Right kidney (tissue), 1 donor: ENCODE measurements at regions not wholly inside any gene's neighbourhood (a gene's known extent, or its start where the extent isn't known, plus 50 kb on each side); places are given as distances from the start of the nearest gene placed in this dataset.

Experiments used
- DNase-seq: peaks from one replicate; pipeline ENCODE4 v3.0.0-alpha.2; 2016

- no peak for DNase-seq
Observed at GRCh38 chr4:59881632-59882031, 1318.5 kb upstream of the ADGRL3 start.

DNA sequence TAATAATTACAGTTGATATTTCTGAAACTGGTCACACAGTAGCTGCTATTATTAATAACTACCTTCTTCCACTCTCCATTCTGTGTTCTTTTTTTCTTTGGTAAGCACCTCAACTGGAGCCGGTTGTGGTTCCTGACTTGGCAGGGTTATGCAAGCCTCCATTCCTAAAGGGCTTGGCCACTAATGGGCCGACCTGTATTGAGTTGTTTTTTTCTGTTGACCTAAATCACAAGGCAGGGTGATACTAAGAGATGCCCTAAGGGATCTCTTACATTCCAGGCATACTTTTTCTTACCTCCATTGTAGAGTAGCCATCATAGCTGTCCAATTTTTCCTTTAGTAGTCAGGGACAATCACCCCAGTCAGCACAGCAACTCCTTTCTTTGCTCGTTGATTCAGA lies 1295.8 kb upstream of the ADGRL3 start:
- DNase-seq, result no peak

- no peak for DNase-seq
Observed at GRCh38 chr4:59920416-59920815, 1279.7 kb upstream of the ADGRL3 start.

DNA sequence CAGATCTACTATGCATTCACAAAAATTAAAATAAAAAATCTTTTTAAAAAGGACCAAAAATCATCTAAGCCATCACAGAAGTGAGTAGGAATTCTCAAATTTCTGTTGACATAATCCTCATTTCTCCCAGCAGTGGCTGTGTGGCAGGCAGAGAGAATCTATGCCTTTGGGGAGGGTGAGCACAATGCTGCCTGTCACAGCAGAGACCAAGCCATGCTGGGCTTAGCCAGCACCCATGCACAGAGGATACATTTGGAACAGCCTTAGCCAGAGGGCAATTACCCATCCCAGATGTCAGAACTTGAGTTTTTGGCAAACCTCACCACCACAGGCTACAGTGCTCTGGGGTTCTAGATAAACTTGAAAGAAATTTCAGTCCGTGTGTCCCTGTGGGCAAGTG lies 1274.8 kb upstream of the ADGRL3 start:
- no peak for DNase-seq

DNA sequence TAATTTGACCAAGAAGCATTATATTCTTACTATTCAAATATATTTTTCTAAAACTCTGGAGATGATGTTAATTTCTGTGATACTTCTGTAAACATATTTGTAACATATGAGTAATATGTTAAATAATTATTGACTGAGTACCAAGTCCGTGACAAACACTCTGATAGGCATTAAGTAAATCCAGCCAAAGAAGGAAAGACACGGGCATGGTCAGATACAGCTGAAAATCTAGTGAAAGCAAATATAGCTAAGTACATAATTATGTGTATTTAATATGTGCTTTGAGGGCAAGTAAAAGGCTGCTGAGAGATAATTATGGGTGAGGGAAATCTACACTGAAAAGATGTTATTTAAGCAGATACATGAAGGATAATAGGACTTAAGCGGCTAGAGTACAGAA lies 1263.6 kb upstream of the ADGRL3 start:
- DNase-seq, result no peak

GRCh38 chr4:59938166-59938565 lies 1262.0 kb upstream of the ADGRL3 start:
- DNase-seq, result no peak

DNA sequence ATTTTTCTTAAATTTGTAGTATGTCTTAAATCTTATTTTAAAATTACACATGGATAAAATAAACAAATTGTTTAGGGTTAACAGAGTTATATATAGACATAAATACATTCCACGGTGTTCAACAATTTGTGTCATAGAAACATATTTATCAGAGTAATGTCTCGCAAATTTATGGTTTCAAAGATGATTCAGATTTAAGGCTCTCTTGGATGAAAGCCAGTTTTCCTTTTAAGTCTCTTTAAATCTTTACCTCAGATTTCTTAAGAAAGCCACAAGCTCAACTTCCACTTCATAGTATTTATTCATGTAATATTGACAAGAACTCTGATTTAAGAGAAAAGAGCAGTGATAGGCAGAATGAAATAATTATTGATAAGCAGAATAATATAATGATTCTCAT lies 1254.8 kb upstream of the ADGRL3 start:
- no peak for DNase-seq

DNA sequence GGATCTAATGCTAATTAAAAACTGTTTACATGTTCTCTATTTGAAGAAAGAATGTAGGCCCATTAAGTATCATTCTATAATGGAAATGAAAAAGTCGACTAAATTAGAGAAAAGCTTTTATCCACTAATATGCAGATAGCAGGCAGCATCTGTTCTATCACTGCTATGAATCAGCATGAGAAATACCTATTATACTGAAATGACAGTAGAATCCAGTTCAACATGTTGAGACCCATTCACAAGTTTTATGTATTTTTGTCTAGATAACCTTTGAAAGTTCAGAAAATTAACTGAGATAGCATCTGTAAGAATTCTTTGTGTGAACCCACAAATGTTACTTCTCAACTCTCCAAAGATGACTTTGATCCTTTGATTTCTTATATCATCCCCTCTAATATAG lies 1254.4 kb upstream of the ADGRL3 start:
- DNase-seq, result no peak

DNA sequence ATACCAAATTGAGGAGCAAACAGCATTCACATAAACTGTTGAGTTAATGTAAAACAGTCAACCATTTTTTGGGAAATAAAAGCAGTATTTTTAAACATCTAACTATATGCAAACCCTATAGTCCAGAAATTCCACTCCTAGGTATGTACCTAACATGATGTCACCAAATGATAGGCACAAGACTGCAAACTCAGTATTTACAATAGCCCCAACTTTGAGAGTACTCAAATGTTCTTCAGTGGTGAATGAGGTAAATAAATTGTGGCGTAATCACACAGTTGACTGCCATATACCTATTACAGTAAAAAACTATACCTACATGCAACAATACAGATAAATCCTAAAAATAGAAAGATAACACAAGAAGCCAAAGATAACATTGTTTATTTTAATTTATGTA lies 1243.8 kb upstream of the ADGRL3 start:
- no peak for DNase-seq

DNA sequence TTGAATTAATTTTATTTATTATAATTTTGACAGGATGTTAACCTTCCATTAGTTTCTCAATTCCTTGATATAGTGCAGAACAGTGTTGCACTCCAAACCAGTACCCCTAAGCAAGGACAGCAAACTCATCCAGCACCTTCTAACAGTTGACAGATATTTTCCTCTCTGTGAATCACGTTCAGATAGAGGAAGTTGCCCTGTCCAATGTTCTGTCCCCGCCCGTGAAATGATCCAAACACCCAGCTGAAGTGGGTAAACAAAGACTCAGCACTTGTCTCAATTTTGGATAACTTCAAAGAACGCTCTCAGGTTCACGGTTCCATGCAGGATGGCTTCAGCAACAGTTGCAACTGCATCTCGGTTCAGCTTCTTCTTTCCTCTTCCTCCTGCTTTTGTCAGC lies 1240.0 kb upstream of the ADGRL3 start:
- DNase-seq, result no peak

DNA sequence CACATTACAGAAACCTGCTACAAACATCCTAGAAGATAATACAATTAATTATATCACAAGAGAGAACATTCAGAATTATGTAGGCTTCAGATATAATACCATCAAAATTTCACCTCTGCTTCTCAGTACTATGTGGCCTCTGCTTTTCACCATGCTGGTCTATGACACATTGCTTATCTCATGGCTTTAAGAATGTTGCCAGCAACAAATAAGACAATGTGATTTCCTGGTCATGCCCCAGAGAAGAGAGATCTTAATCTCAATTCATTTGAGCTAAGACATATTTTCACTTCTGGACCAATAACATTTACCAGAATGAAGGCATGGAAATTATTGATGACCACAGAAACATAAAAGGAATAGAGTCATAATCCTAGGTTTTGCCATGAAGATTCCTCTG lies 1233.4 kb upstream of the ADGRL3 start:
- DNase-seq, result no peak

DNA sequence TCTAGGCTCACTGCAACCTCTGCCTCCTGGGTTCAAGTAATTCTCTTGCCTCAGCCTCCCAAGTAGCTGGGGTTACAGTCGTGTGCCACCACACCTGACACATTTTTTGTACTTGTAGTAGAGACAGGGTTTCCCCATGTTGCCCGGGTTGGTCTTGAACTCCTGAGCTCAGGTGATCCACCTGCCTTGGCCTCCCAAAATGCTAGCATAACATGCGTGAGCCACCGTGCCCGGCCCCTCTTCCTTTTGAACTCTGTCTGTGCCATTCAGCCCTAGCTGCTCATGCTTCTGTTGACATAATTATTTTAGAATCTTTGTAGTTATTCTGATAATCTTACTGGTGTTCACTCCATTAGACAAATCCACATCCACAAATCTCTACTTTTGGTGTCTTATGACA lies 1231.3 kb upstream of the ADGRL3 start:
- DNase-seq, result no peak

- DNase-seq, result no peak
Observed at GRCh38 chr4:59969909-59970308, 1230.2 kb upstream of the ADGRL3 start.

- DNase-seq, result no peak
Observed at GRCh38 chr4:59971952-59972351, 1228.2 kb upstream of the ADGRL3 start.

DNA sequence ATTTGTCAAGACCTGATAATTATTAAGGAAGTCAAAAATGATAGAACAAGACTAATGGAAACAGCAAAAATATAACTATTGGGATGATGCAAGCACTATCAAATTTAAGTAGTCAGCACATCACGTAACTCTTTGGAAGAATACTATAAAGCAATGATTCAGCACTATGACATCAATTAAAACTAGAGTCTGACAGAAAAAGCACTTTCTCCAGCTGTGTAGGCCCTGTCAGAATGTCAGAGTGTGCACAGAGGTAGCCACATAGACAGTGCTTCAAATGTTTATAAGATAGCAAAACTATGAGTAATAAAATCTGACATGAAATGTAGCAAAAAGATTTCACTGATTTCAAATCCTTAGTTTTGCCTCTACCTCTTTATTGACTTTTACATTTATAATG lies 1226.6 kb upstream of the ADGRL3 start:
- DNase-seq, result no peak

DNA sequence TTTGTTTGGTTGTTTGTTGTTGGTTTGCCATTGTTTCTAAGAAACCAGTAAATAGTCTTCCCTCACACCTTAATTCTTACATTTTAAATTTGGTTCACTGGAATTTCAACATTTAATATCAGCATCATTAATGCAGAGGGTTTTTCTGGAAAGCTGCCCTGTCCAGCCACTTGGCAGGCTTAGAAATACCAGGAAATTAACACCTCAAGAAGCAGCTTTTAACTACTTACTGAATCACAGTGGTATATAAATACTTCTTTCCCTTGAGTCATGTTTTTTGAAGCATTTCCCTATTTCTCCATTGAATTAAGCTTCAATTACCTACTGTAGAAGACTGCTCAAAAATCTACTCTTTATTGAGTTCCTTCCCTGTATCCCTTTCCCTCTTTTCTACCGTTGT lies 1221.1 kb upstream of the ADGRL3 start:
- DNase-seq, result no peak

DNA sequence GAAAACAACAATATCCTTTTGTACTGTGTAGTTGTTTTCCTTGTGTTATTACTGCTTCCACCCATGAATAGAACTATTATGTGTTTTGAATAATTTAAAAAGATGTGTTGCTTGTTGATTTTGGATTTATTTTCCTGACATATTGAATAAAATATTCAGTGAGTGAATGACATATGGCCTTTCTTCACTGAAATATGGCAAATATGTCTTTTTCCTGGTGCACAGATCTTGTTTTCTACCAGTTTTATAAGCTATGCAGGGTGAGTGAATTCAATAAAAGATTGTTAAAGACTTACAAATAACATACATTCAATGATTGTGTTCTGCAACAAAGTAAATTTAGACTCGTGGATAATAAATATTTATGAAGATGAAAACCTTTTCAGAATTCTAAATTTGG lies 1216.3 kb upstream of the ADGRL3 start:
- no peak for DNase-seq

GRCh38 chr4:59987289-59987688 lies 1212.8 kb upstream of the ADGRL3 start:
- DNase-seq, result no peak

- DNase-seq, result no peak
Observed at GRCh38 chr4:59994118-59994517, 1206.0 kb upstream of the ADGRL3 start.

DNA sequence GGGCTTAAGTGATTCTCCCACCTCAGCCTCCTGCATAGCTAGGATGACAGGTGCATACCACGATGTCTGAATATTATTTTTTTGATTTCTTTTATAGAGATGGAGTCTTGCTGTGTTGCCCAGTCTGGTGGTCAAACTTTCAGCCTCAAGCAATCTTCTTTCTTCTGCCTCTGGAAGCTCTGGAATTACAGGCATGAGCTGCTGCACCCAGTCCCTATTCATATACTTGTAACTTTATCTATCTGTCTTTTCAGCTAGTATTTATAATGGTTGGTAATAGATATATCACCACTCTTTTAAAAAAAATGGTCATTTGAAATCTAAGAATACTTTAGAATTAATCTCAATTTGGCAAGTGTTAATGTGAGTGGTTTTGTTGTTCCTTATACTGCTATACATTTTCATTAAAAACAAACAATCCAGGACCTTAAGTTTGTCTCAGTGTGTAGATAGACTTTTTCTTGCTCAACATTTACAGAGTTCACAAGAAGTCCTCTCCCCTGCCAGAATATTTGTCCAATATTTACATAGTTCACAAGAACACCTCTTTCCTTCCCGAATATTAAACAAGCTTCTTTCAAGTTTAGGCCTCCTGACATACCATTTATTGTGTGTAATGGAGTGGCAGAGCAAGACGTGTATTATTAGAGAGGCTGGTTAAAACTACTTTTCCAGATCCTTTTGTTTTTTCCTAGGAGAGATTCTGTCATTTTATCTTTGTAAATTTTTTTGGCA lies 1197.4 kb upstream of the ADGRL3 start:
- no peak for DNase-seq

DNA sequence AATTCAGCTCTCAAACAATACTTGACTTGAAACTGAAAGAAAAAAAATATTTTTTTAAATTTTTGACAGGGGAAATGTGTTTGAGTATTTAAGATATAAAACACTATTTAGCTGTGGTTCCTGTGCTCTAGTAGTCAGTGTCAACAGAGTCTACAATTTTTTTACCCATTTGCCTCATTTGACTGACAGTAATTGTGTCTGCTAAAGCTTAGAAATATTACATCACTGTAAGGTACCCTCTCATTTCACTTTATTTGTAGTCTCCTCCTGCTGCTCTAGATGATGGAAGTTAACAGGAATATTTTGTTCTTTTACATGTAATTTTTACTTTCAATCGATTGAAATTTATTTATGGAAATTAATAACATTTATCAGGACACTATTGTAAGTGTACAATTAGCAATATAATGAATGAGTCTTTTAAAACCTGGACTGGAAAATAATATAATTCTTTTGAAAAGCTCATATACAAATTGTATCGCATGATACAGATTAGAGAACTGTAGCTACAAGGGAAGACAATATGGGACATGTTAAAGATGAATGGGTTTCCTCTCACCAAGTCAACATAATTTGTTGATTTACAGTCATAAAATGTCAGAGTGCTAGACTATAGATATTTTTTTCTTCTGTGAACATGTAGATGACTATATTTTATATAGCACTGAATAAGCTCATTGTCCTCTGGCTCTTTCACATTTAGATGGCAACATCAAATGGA lies 1186.5 kb upstream of the ADGRL3 start:
- DNase-seq, result no peak

DNA sequence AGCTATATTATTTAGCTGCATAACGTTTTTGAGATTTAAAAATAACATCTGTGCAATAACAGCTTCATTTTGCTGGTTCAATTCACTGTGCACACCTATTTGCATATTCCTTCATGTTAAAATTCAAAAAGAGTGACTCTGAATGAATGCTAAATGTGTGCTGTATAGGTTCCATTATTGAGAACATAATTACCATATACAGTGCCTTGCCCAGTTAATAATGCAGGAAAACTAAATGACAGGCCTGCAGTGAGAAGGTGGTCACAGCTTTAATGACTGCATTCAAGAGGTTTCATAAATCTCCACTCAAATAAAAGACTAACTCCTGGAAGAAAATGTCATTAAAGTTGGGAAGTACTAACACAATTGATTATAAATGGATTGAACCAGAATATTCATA lies 1183.2 kb upstream of the ADGRL3 start:
- DNase-seq, result no peak

DNA sequence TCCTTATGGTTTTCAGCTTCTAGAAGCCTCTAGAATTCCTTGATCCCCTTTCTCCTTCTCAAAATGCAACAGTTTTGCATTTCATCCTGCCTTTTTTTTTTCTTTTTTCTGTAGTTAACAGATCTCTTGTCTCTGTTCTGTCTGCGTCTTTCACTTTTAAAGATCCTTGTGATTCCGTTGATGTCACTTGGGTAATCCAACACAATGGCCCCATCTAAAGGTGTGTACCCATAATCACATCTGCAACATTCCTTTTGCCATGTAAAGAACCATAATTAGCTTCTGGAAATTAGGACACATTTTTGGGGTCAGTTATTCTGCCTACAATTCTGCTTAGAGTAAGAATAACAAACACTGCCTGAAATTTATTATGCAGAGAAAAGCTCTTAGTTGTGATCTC lies 1180.9 kb upstream of the ADGRL3 start:
- DNase-seq, result no peak

DNA sequence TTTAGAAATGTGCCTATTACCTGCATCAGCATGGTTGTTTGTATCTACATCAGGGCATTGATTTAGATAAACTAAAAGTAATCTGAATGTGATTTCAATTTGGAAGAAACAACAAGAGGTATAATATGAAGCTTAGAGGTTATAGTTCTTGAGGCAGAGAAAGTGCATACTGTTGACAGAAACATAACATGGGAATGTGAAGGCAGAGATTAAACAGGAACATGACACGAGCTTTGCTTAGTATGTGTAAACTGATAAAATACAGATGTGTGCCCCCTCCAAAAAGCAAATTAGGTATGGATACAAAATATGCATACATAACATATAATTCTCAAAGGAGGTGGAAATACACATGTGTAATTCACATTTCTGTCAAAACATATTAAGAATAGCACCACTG lies 1180.2 kb upstream of the ADGRL3 start:
- no peak for DNase-seq
